HG03558 (cell line): ENCODE measurements at regions not wholly inside any gene's neighbourhood (a gene's known extent, or its start where the extent isn't known, plus 50 kb on each side); places are given as distances from the start of the nearest gene placed in this dataset.
"Not testable (repeated sequence)": the region's sequence is repeated elsewhere in the genome, so short reads cannot be mapped to it uniquely, and the experiment has no call there.

Experiments
- ATAC-seq: cut with Tn5 transposase; IDR thresholded peaks from one replicate; pipeline ENCODE4 v1.9.1; 2021; ENCODE audit warnings: moderate number of reproducible peaks; ENCODE audit not compliant: unreplicated experiment; ENCODE audit errors: extremely low read depth

GRCh38 chr5:74389531-74390305 lies 250.8 kb downstream of the ENC1 start:
- no peak for ATAC-seq

- ATAC-seq = not testable (repeated sequence)
Measured at GRCh38 chr5:74388411-74388810, 252.1 kb downstream of the ENC1 start.

- no peak for ATAC-seq
Measured at GRCh38 chr5:74386571-74387334, 253.8 kb downstream of the ENC1 start.

GRCh38 chr5:74384851-74385250 lies 255.7 kb downstream of the ENC1 start:
- ATAC-seq = no peak

- ATAC-seq = no peak
Measured at GRCh38 chr5:74382987-74383593, 257.4 kb downstream of the ENC1 start.

DNA sequence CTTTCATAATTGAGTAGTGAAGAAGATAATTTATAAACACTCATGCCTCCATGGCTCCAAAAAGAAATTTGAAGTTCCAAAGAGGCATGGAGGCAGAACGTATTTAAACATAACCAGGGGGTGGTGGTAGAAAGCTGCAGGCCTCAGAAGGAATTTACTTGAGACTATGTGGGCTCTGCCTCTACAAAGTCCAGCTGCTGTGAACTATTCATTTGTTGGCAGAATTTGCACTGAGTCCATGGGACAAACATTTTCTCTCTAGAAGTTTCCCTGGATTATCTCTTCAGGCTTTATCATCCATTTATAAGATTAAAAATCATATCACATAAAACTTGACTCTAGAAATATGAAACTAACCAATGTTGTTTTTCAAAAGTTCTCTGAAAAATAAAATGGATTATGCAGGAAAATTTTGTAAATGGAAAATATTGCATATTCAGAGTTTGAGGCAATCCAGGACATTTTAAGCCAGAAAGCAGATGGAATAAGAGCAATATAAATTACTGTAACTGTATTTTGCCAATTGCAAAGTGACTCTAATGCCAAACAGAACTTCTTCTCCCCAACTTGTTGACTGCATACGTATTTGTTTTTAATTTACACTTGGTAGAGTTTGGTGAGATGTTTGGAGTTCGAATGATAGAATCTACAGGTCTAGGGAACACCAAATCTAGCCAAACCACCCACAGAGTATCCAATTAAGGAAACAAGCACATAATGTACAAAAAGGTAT lies 258.2 kb downstream of the ENC1 start:
- no peak for ATAC-seq

GRCh38 chr5:74380193-74380592 lies 260.3 kb downstream of the ENC1 start:
- ATAC-seq = no peak

DNA sequence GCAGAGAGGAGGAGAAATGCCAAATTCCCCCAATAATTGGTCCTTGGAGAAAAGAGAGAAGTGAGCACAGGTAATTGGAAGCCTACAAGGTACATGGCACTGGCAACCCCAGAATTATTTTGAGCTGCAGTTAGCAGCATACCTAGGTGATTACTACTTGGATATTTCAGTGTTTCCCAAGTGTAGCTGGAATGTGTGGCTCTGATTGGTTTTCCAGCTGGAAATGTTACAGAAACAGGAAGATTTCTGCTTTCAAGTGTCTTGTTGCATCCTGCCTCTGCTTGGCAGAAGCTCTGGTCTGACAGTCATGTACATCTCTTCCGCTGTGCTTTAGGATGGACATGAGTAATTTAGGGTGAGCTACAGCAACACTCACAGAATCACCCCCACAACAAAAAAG lies 262.1 kb downstream of the ENC1 start:
- ATAC-seq = no peak

DNA sequence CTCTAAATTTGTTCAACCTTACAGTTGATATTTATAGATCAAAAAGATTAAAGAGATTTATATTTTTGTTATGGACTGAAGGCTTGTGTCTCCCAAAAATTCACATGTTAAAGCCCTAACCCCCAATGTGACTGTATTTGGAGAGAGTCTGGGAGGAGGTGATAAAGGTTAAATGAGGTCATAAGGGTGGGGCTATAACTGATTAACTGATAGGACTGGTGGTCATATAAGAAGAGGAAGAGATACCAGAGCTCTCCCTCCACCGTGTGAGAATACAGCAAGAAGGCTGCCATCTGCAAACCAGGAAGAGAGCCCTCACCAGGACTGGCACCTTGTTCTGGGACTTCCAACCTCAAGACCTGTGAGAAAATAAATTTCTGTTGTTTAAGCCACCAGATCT lies 264.3 kb downstream of the ENC1 start:
- ATAC-seq = no peak

DNA sequence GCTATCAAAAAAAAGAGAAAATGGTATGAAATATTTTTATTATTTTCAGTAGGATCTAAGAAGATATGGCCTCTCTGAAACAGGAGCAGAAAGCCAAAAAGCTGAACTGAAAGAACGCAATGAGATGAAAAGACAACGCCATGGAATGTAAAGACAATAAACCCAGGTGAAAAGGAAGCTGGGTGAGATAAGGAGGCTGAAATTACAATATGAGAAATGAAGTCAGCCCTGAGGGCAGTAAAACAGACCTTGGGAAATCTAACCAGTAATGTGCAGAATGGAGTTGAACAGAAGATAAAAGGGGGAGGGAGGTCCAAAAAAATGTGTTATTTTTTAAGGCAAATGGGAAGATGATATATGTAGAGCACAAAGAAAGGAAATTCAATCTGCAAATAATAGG lies 265.3 kb downstream of the ENC1 start:
- no peak for ATAC-seq

GRCh38 chr5:74374656-74375055 lies 265.9 kb downstream of the ENC1 start:
- no peak for ATAC-seq

- no peak for ATAC-seq
Measured at GRCh38 chr5:74373076-74373475, 267.5 kb downstream of the ENC1 start.

DNA sequence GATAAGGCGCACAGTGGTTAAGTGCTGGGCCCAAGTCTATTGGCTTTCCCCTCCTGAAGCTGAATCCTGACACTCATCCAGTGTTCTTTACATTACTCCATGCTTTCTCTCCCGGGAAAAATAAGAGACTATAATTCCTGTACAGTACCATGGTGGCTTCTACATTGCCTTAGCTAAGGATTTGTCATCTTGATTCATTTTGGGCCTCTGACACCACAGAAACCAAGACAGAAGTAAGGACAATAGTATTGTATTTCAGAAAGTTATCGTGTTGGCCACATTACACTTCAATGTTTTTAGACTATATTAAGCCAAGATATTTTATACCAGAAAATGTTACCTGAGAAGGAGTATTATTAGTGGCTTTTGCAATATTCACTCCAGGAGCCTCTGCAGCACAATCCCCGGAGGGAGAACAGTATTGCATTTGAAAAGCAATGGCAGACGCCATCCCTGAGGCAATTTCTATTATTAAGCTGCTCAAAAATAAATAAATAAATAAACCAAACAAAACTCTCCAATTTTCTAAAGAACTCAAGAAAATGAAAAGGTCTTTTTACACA lies 267.9 kb downstream of the ENC1 start:
- no peak for ATAC-seq

- ATAC-seq = no peak
Measured at GRCh38 chr5:74372051-74372450, 268.5 kb downstream of the ENC1 start.

DNA sequence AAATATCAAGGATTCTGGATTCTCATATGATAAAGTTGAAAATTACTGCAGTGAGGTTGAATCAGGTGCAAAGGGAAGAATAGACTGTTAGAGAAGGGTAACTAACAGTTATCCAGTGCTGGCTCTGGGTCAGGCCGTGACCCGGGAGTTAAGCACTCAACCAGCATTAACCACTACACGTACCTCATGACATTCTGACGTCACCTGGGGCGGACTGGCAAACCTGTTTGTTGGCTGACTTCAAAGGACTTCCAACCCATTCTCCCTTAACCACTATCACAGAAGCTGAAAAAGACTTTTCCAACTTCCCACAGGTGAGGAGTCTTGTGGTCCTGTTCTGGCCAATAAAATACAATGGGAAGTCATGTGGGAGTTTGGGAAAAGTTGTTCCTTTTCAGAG lies 268.9 kb downstream of the ENC1 start:
- ATAC-seq = no peak

- ATAC-seq = no peak
Measured at GRCh38 chr5:74370168-74370567, 270.4 kb downstream of the ENC1 start.

- no peak for ATAC-seq
Measured at GRCh38 chr5:74369173-74369572, 271.4 kb downstream of the ENC1 start.

DNA sequence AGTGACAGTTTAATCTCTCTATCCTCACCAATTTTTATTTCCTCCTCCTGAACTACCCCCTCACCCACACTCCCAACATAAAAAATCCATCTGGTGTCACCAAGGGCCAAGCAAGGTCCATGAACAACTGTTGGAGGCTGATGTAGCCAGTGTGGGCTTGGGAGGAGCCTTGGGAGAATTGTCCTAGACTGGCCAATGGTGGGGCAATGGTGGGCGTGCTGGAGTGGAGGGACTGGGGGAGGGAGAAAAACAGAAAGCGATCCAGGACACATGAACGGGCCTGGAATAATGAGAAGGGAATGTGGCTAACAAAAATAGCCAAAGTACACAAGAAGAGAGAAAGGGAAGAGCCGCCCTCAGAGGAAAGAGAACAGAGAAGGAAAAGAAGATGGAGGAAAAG lies 272.6 kb downstream of the ENC1 start:
- ATAC-seq = no peak

GRCh38 chr5:74367241-74367733 lies 273.2 kb downstream of the ENC1 start:
- ATAC-seq = no peak

DNA sequence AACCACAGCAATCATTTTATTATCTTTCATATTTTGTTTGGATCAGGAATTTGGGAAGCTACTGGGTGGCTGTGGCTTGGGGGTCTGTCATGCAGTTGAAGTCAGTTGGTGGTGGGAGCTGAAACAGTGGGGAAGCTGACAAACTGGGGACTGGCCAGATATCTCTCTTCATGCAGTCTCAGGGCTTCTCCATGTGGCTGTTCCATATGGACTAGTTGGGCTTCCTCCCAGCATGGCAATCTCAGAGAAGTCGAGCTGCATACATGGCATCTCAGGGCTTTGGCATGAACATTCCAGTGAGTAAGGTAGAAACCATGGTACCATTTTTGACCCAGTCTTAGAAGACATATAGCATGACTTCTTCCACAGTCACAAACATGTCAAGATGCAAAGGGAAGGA lies 274.8 kb downstream of the ENC1 start:
- no peak for ATAC-seq
